ENCODE measurements at regions not wholly inside any gene's neighbourhood (a gene's known extent, or its start where the extent isn't known, plus 50 kb on each side); places are given as distances from the start of the nearest gene placed in this dataset.

DNA sequence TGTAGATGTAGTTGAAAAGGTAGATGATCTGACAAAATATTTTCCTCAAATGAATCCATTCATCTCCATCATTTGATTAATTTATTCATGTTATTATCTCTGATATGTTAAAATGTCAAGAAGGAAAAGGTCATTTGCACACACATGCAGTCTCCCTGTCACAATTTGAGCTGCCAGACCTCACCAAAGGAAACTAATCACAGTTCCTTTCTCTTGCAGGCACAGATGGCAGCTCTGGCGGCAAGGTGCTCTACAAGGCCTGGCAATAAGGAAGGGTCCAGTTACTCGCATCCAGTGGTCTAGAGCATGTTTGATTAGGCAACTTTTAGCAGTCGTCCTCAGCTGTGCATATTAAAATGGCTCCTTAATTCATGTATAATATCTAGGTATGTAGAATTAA, 120.1 kb downstream of the FEM1C start:
- no peaks in the 10 kb centered on the region for H3K9me3 ChIP-seq (ENCODE audit: low read length)
- CTCF ChIA-PET (ENCODE audit: low intra/inter-chr PET ratio, low total read pairs), result no interaction called here
- FAIRE-seq (no peak), ATAC-seq (no peak), DNase-seq (ENCODE audit: low spot score) (no peak)
- in situ Hi-C loops (cut with HindIII; ENCODE audit: extremely low pct_ligation_motif_present, low pct_unique_long_range_greater_than_20kb) (no loop called here), intact Hi-C loops (cut with micrococcal nuclease; ENCODE audit: unreplicated experiment) (no loop called here)
- H2AFZ ChIP-seq (ENCODE audit: low read length), result no peak overlapping the region
- H3K4me2 ChIP-seq (ENCODE audit: low read depth, low read length), result no peak overlapping the region
- no peaks in the 10 kb centered on the region for H3K79me2 ChIP-seq (ENCODE audit: insufficient read depth, low read length)
- H3K9ac ChIP-seq (ENCODE audit: insufficient read depth, low read depth, low read length), result no peak overlapping the region
- no peaks in the 10 kb centered on the region for H3K4me1 ChIP-seq (ENCODE audit: insufficient read depth, low read length)
- H3K27ac ChIP-seq (ENCODE audit: extremely low read length, insufficient read depth, low read length), result no peak overlapping the region
- no peaks in the 10 kb centered on the region for H4K20me1 ChIP-seq (ENCODE audit: insufficient read depth, low read length)
- H3K4me3 ChIP-seq (replicated peaks in 1 of 3; ENCODE audit: insufficient read depth in 1 of 3, low read depth in 2 of 3, low read length in 3 of 3), result no peak overlapping the region
- 29% methylated on average over 3 of the region's 3 CpGs for WGBS (ENCODE audit: low lambda C conversion rate)
- no TSS peak for BruUV-seq (replicated peaks)
- POLR2A ChIA-PET, result no interaction called here
- H3K27me3 ChIP-seq (ENCODE audit: control insufficient read depth in 1 of 2, insufficient read depth in 2 of 2, low read length in 2 of 2), result no peaks in the 10 kb centered on the region; a peak in 2 of 5 replicates
- H3K36me3 ChIP-seq (replicated peaks in 1 of 2; ENCODE audit: control insufficient read depth in 1 of 2, insufficient read depth in 2 of 2, low read length in 2 of 2), result no peaks in the 10 kb centered on the region
- TF ChIP-seq ZBTB38 (CRISPR knock-in tag; IDR thresholded peaks at IDR 0.05) (no peak), NAIF1 (CRISPR knock-in tag; IDR thresholded peaks at IDR 0.05; ENCODE audit: borderline replicate concordance) (no peak), ZNF773 (CRISPR knock-in tag; IDR thresholded peaks at IDR 0.05; ENCODE audit: borderline replicate concordance) (no peak), SP4 (CRISPR knock-in tag; IDR thresholded peaks at IDR 0.05) (no peak), NR2C2 (CRISPR knock-in tag; IDR thresholded peaks at IDR 0.05; ENCODE audit: borderline replicate concordance) (no peak), RBM22 (optimal IDR thresholded peaks at IDR 0.05; ENCODE audit: low read length) (no peak), MAZ (IDR thresholded peaks at IDR 0.05; ENCODE audit: borderline replicate concordance, low read depth, low read length) (no peak), MAZ (CRISPR knock-in tag; IDR thresholded peaks at IDR 0.05; ENCODE audit: low read depth) (no peak), ZNF12 (CRISPR knock-in tag; IDR thresholded peaks at IDR 0.05) (no peak), ZNF772 (CRISPR knock-in tag; IDR thresholded peaks at IDR 0.05) (no peak), CCAR2 (optimal IDR thresholded peaks at IDR 0.05; ENCODE audit: low read depth, low read length) (no peak), ZFP37 (CRISPR knock-in tag; IDR thresholded peaks at IDR 0.05; ENCODE audit: borderline replicate concordance) (no peak), MTF1 (CRISPR knock-in tag; IDR thresholded peaks at IDR 0.05) (no peak)
- TF ChIP-seq, protein P1, sequence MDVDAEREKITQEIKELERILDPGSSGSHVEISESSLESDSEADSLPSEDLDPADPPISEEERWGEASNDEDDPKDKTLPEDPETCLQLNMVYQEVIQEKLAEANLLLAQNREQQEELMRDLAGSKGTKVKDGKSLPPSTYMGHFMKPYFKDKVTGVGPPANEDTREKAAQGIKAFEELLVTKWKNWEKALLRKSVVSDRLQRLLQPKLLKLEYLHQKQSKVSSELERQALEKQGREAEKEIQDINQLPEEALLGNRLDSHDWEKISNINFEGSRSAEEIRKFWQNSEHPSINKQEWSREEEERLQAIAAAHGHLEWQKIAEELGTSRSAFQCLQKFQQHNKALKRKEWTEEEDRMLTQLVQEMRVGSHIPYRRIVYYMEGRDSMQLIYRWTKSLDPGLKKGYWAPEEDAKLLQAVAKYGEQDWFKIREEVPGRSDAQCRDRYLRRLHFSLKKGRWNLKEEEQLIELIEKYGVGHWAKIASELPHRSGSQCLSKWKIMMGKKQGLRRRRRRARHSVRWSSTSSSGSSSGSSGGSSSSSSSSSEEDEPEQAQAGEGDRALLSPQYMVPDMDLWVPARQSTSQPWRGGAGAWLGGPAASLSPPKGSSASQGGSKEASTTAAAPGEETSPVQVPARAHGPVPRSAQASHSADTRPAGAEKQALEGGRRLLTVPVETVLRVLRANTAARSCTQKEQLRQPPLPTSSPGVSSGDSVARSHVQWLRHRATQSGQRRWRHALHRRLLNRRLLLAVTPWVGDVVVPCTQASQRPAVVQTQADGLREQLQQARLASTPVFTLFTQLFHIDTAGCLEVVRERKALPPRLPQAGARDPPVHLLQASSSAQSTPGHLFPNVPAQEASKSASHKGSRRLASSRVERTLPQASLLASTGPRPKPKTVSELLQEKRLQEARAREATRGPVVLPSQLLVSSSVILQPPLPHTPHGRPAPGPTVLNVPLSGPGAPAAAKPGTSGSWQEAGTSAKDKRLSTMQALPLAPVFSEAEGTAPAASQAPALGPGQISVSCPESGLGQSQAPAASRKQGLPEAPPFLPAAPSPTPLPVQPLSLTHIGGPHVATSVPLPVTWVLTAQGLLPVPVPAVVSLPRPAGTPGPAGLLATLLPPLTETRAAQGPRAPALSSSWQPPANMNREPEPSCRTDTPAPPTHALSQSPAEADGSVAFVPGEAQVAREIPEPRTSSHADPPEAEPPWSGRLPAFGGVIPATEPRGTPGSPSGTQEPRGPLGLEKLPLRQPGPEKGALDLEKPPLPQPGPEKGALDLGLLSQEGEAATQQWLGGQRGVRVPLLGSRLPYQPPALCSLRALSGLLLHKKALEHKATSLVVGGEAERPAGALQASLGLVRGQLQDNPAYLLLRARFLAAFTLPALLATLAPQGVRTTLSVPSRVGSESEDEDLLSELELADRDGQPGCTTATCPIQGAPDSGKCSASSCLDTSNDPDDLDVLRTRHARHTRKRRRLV (CRISPR knock-in tag; IDR thresholded peaks at IDR 0.05), result no peak
- TF ChIP-seq, protein P2, sequence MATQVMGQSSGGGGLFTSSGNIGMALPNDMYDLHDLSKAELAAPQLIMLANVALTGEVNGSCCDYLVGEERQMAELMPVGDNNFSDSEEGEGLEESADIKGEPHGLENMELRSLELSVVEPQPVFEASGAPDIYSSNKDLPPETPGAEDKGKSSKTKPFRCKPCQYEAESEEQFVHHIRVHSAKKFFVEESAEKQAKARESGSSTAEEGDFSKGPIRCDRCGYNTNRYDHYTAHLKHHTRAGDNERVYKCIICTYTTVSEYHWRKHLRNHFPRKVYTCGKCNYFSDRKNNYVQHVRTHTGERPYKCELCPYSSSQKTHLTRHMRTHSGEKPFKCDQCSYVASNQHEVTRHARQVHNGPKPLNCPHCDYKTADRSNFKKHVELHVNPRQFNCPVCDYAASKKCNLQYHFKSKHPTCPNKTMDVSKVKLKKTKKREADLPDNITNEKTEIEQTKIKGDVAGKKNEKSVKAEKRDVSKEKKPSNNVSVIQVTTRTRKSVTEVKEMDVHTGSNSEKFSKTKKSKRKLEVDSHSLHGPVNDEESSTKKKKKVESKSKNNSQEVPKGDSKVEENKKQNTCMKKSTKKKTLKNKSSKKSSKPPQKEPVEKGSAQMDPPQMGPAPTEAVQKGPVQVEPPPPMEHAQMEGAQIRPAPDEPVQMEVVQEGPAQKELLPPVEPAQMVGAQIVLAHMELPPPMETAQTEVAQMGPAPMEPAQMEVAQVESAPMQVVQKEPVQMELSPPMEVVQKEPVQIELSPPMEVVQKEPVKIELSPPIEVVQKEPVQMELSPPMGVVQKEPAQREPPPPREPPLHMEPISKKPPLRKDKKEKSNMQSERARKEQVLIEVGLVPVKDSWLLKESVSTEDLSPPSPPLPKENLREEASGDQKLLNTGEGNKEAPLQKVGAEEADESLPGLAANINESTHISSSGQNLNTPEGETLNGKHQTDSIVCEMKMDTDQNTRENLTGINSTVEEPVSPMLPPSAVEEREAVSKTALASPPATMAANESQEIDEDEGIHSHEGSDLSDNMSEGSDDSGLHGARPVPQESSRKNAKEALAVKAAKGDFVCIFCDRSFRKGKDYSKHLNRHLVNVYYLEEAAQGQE (IDR thresholded peaks at IDR 0.05; ENCODE audit: borderline replicate concordance in 1 of 2, low read depth in 1 of 2, low read length in 2 of 2), result no peak
- TF ChIP-seq, protein P3, sequence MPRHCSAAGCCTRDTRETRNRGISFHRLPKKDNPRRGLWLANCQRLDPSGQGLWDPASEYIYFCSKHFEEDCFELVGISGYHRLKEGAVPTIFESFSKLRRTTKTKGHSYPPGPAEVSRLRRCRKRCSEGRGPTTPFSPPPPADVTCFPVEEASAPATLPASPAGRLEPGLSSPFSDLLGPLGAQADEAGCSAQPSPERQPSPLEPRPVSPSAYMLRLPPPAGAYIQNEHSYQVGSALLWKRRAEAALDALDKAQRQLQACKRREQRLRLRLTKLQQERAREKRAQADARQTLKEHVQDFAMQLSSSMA (CRISPR knock-in tag; IDR thresholded peaks at IDR 0.05), result no peak
